Adrenal gland (tissue), 5 donors: ENCODE measurements at regions not wholly inside any gene's neighbourhood (a gene's known extent, or its start where the extent isn't known, plus 50 kb on each side); places are given as distances from the start of the nearest gene placed in this dataset.

Experiments
- CTCF ChIP-seq, 6 experiments: fragments of 450-650 bp in 4 of 6; fragments of 200-600 bp in 2 of 6; sonication (generic) in 1 of 6; IDR thresholded peaks; 1 replicate in 5 of 6; 2 replicates in 1 of 6; pipeline versions ENCODE4 v1.5.1 to v1.8.0; 2016 to 2021; ENCODE audit warnings: antibody characterized with exemption in 6 of 6, mild to moderate bottlenecking in 2 of 6, moderate library complexity in 1 of 6
- POLR2A ChIP-seq, 2 donors: fragments of 450-650 bp; IDR thresholded peaks; one replicate each; pipeline ENCODE4 v1.6.1; 2017; ENCODE audit warnings: antibody characterized with exemption in 2 of 2, mild to moderate bottlenecking in 2 of 2, moderate library complexity in 1 of 2
- donor health status: DM: no; HTN: no; CAD: no.

GRCh38 chr6:76770281-76770680 is 693.0 kb downstream of the HTR1B start:
- TF ChIP-seq POLR2A (IDR thresholded peaks at IDR 0.05) = no peak
- TF ChIP-seq CTCF (IDR thresholded peaks at IDR 0.05) = no peak
